CD4-positive, alpha-beta memory T cell (primary cell): ENCODE measurements at regions not wholly inside any gene's neighbourhood (a gene's known extent, or its start where the extent isn't known, plus 50 kb on each side); places are given as distances from the start of the nearest gene placed in this dataset.

ENCODE experiments used
- CTCF ChIA-PET: fragments of 350-600 bp; sonication (Branson Sonifier 250); formaldehyde crosslinking; loops from one replicate; lab custom pipeline; 2021; ENCODE audit warnings: inconsistent platforms; ENCODE audit not compliant: partially characterized antibody; lab: Charles Lee
- POLR2A ChIA-PET: fragments of 350-600 bp; sonication (Branson Sonifier 250); formaldehyde crosslinking; loops from one replicate; lab custom pipeline; 2021; ENCODE audit not compliant: partially characterized antibody; lab: Charles Lee
- DNase-seq, 5 donors: peaks; one replicate each; pipeline versions ENCODE4 v3.0.0 to v3.0.0-alpha.2; 2020 to 2022; ENCODE audit warnings: mixed read lengths in 1 of 5
- H3K27ac ChIP-seq: one replicate; pipeline ENCODE4 v1.7.0; 2013; ENCODE audit warnings: low read depth, low read length
- H3K27me3 ChIP-seq: 2 replicates; pipeline ENCODE4 v1.7.0; 2013; ENCODE audit warnings: mild to moderate bottlenecking, low read length, moderate library complexity; ENCODE audit not compliant: insufficient read depth
- H3K36me3 ChIP-seq: 2 replicates; pipeline ENCODE4 v1.7.0; 2013; ENCODE audit warnings: mild to moderate bottlenecking, low read length, moderate library complexity; ENCODE audit not compliant: insufficient read depth
- H3K4me1 ChIP-seq: 2 replicates; pipeline ENCODE4 v1.7.0; 2013; ENCODE audit warnings: mild to moderate bottlenecking, low read length, moderate library complexity; ENCODE audit not compliant: insufficient read depth
- H3K4me3 ChIP-seq, 2 donors: one replicate each; pipeline ENCODE4 v1.7.0; 2013; ENCODE audit warnings: low read length in 2 of 2, mild to moderate bottlenecking in 1 of 2
- H3K9me3 ChIP-seq, 2 donors: one replicate each; pipeline ENCODE4 v1.7.0; 2013; ENCODE audit warnings: low read length in 2 of 2, control low read depth in 1 of 2; ENCODE audit not compliant: control insufficient read depth in 1 of 2
- H3K27ac Mint-ChIP-seq, 7 donors: one replicate each; pipeline ENCODE4 v1.8.0; 2020 to 2021; ENCODE audit warnings: mixed read lengths in 7 of 7, mild to moderate bottlenecking in 6 of 7, inconsistent platforms in 3 of 7, moderate library complexity in 3 of 7
- H3K27me3 Mint-ChIP-seq, 2 donors: one replicate each; pipeline ENCODE4 v1.8.0; 2020 to 2021; ENCODE audit warnings: mixed read lengths in 2 of 2
- H3K36me3 Mint-ChIP-seq, 2 donors: one replicate each; pipeline ENCODE4 v1.8.0; 2020 to 2021; ENCODE audit warnings: mixed read lengths in 2 of 2, inconsistent platforms in 1 of 2, mild to moderate bottlenecking in 1 of 2
- H3K4me1 Mint-ChIP-seq, 4 donors: one replicate each; pipeline ENCODE4 v1.8.0; 2020 to 2021; ENCODE audit warnings: mixed read lengths in 4 of 4, mild to moderate bottlenecking in 1 of 4
- H3K4me3 Mint-ChIP-seq, 8 donors: one replicate each; pipeline ENCODE4 v1.8.0; 2020 to 2021; ENCODE audit warnings: mixed read lengths in 8 of 8, mild to moderate bottlenecking in 7 of 8, moderate library complexity in 6 of 8, inconsistent platforms in 3 of 8
- H3K9me3 Mint-ChIP-seq, 8 donors: one replicate each; pipeline ENCODE4 v1.8.0; 2020 to 2021; ENCODE audit warnings: mixed read lengths in 8 of 8, mild to moderate bottlenecking in 5 of 8, inconsistent platforms in 3 of 8, moderate library complexity in 1 of 8
- intact Hi-C: fragments of 100-400 bp; cut with micrococcal nuclease; formaldehyde crosslinking; loops from one replicate; pipeline ENCODE4 v1.15.1; 2023

- H3K4me1 ChIP-seq = no peaks in the 10 kb centered on the region
- Mint-ChIP-seq H3K4me3 (no peak overlapping the region), H3K27me3 (no peaks in the 10 kb centered on the region), H3K27ac (no peak overlapping the region), H3K4me1 (peaks cover 6 to 13% (median 6%) of the 10 kb centered on the region in 4 donors), H3K36me3 (no peaks in the 10 kb centered on the region), H3K9me3 (peaks cover 0 to under 1% (median 0%) of the 10 kb centered on the region in 8 donors)
- no peaks in the 10 kb centered on the region for H3K36me3 ChIP-seq
- intact Hi-C loops = no loop called here
- CTCF ChIA-PET = interaction anchor here (1.7 kb wide), 1 partner anchor 15 kb away, joined by 5 read pairs; no protein-coding TSS in a partner anchor
- H3K4me3 ChIP-seq = no peak overlapping the region
- POLR2A ChIA-PET = no interaction called here
- no peak overlapping the region for H3K27ac ChIP-seq
- no peaks in the 10 kb centered on the region for H3K9me3 ChIP-seq
- no peaks in the 10 kb centered on the region for H3K27me3 ChIP-seq
- DNase-seq = no peak
These were observed 156.6 kb upstream of the RAB4A start for GRCh38 chr1:229114315-229114714.

GRCh38 chr1:229114850-229115365 lies 156.0 kb upstream of the RAB4A start:
- no peaks in the 10 kb centered on the region for H3K36me3 ChIP-seq
- ChIA-PET POLR2A (no interaction called here), CTCF (interaction anchor here (1.7 kb wide), 1 partner anchor 14 kb away, joined by 5 read pairs; no protein-coding TSS in a partner anchor)
- intact Hi-C loops = no loop called here
- peaks cover 0 to 3% (median 0%) of the 10 kb centered on the region in 8 donors for H3K9me3 Mint-ChIP-seq
- H3K27ac ChIP-seq = no peak overlapping the region
- no peak overlapping the region for H3K4me3 Mint-ChIP-seq
- H3K4me1 Mint-ChIP-seq = peaks cover 6 to 13% (median 8%) of the 10 kb centered on the region in 4 donors
- H3K4me3 ChIP-seq = no peak overlapping the region
- H3K27ac Mint-ChIP-seq = no peak overlapping the region
- DNase-seq = no peak
- no peaks in the 10 kb centered on the region for H3K27me3 ChIP-seq
- no peaks in the 10 kb centered on the region for H3K27me3 Mint-ChIP-seq
- no peaks in the 10 kb centered on the region for H3K36me3 Mint-ChIP-seq
- no peaks in the 10 kb centered on the region for H3K9me3 ChIP-seq
- H3K4me1 ChIP-seq = no peaks in the 10 kb centered on the region

GRCh38 chr1:229116114-229116513 lies 154.8 kb upstream of the RAB4A start:
- ChIA-PET CTCF (interaction anchor here (0.8 kb wide), 1 partner anchor 14 kb away, joined by 4 read pairs; no protein-coding TSS in a partner anchor), POLR2A (no interaction called here)
- Histone ChIP-seq H3K36me3 (no peaks in the 10 kb centered on the region), H3K27ac (no peak overlapping the region), H3K4me3 (no peak overlapping the region), H3K27me3 (no peaks in the 10 kb centered on the region), H3K4me1 (no peaks in the 10 kb centered on the region), H3K9me3 (no peaks in the 10 kb centered on the region)
- peaks cover 6 to 18% (median 8%) of the 10 kb centered on the region in 4 donors for H3K4me1 Mint-ChIP-seq
- no peaks in the 10 kb centered on the region for H3K36me3 Mint-ChIP-seq
- intact Hi-C loops = no loop called here
- no peaks in the 10 kb centered on the region for H3K27me3 Mint-ChIP-seq
- H3K9me3 Mint-ChIP-seq = peaks cover 0 to 3% (median 0%) of the 10 kb centered on the region in 8 donors
- H3K27ac Mint-ChIP-seq = no peak overlapping the region
- no peak overlapping the region for H3K4me3 Mint-ChIP-seq
- DNase-seq = no peak

DNA sequence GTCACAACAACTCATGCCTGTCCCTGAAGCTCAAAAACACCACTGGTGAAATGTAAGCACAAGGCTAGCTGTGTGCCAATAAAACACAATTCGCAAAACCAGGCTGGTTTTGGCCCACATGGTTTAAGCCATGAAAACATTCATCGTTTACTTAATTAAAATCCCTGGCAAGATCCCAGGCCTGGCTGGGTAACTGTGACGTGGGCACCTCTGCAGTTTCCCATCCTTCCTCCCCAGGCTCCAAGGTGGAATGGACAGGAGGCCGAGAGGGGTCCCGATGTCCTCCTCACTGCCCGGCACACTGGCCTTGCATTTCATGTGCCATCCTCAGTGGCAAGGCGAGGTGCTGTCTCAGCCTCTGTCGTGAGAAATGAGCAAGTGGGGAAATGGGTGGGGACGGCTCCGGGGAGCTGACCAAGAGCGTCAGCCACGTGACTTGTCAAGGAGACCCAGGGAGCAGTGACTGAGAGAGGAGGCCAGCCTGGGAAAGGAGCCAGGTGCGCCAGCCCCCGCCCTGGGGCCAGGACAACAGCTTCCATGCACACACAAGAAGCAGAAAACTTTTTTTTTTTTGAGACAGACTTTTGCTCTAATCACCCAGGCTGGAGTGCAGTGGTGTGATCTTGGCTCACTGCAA lies 153.1 kb upstream of the RAB4A start:
- CTCF ChIA-PET = no interaction called here
- Mint-ChIP-seq H3K27me3 (no peaks in the 10 kb centered on the region), H3K9me3 (peaks cover 0 to 3% (median 0%) of the 10 kb centered on the region in 8 donors), H3K4me3 (no peak overlapping the region), H3K27ac (no peak overlapping the region), H3K4me1 (peaks cover 6 to 15% (median 8%) of the 10 kb centered on the region in 4 donors), H3K36me3 (no peaks in the 10 kb centered on the region)
- no peak for DNase-seq
- Histone ChIP-seq H3K27me3 (no peaks in the 10 kb centered on the region), H3K9me3 (no peaks in the 10 kb centered on the region), H3K27ac (no peak overlapping the region), H3K4me3 (no peak overlapping the region), H3K36me3 (no peaks in the 10 kb centered on the region), H3K4me1 (no peaks in the 10 kb centered on the region)
- POLR2A ChIA-PET = no interaction called here
- intact Hi-C loops = no loop called here

DNA sequence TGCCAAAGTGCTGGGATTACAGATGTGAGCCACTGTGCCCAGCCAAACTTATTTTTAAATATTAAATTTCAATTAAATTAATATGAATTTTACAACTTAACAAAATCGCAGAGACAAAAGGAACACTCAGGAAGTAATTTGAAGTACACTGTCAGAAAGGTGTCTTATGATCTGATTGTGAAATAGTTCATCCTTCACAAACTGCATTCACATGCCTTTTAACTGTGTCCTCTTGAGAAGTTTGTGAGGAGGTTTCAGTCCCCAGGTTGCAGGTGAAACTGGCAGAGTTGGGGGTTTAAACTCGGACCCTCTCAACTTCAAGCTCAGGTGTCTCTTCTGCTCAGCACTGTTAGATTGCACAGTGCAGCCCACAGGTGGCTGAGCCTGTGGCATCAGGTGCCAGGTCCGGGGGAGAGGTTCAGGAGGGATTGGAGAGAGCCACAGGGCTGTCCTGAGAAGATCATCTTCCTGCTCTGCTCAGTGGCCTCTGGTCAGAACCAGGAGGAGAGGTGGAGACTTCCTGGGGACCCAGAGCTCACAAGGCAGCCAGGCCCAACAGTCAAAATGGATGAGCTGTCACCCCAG lies 152.3 kb upstream of the RAB4A start:
- Histone ChIP-seq H3K27me3 (no peaks in the 10 kb centered on the region), H3K4me3 (no peak overlapping the region), H3K4me1 (no peaks in the 10 kb centered on the region), H3K36me3 (no peaks in the 10 kb centered on the region), H3K27ac (no peak overlapping the region), H3K9me3 (no peaks in the 10 kb centered on the region)
- ChIA-PET POLR2A (no interaction called here), CTCF (no interaction called here)
- H3K4me1 Mint-ChIP-seq = peaks cover 6 to 15% (median 8%) of the 10 kb centered on the region in 4 donors
- H3K36me3 Mint-ChIP-seq = no peaks in the 10 kb centered on the region
- peak overlapping the region in 1 of 7 donors; percentile 32 for H3K27ac Mint-ChIP-seq
- H3K9me3 Mint-ChIP-seq = peaks cover 0 to 3% (median 0%) of the 10 kb centered on the region in 8 donors
- no peak overlapping the region for H3K4me3 Mint-ChIP-seq
- DNase-seq = no peak
- intact Hi-C loops = no loop called here
- H3K27me3 Mint-ChIP-seq = no peaks in the 10 kb centered on the region

DNA sequence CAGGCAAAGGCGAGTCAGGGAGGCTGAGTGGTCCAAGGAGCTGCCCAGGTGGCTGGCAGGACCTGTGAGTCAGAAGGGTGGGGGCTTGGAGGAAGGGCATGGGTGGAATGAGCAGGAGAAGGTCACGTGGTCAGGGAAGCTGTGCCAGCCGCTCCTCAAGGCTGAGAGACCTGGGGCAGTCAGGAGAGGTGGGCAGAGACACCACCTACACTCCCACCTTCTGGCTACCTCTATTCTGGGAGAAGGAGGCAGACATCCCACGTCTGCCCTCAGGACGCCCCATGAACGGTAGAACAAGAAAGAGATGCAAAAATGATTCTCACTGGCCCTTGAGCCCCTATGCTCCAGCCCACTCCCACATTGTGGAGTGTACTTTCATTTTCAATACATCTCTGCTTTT lies 151.8 kb upstream of the RAB4A start:
- no peak overlapping the region for H3K4me3 ChIP-seq
- no peak overlapping the region for H3K27ac ChIP-seq
- peaks cover 0 to 3% (median 0%) of the 10 kb centered on the region in 8 donors for H3K9me3 Mint-ChIP-seq
- no peaks in the 10 kb centered on the region for H3K36me3 ChIP-seq
- ChIA-PET POLR2A (no interaction called here), CTCF (no interaction called here)
- intact Hi-C loops = no loop called here
- no peaks in the 10 kb centered on the region for H3K27me3 Mint-ChIP-seq
- peak overlapping the region in 4 of 7 donors; percentile 14 to 57 (median 26) for H3K27ac Mint-ChIP-seq
- H3K36me3 Mint-ChIP-seq = no peaks in the 10 kb centered on the region
- H3K4me3 Mint-ChIP-seq = no peak overlapping the region
- H3K27me3 ChIP-seq = no peaks in the 10 kb centered on the region
- peaks cover 4 to 14% (median 7%) of the 10 kb centered on the region in 4 donors for H3K4me1 Mint-ChIP-seq
- H3K9me3 ChIP-seq = no peaks in the 10 kb centered on the region
- no peaks in the 10 kb centered on the region for H3K4me1 ChIP-seq
- DNase-seq = no peak

- H3K27ac Mint-ChIP-seq = no peak overlapping the region
- CTCF ChIA-PET = no interaction called here
- POLR2A ChIA-PET = no interaction called here
- Histone ChIP-seq H3K9me3 (no peaks in the 10 kb centered on the region), H3K4me1 (no peaks in the 10 kb centered on the region), H3K27me3 (no peaks in the 10 kb centered on the region), H3K36me3 (no peaks in the 10 kb centered on the region), H3K27ac (no peak overlapping the region), H3K4me3 (no peak overlapping the region)
- no peak for DNase-seq
- no peak overlapping the region for H3K4me3 Mint-ChIP-seq
- H3K9me3 Mint-ChIP-seq = peaks cover 0 to 3% (median 0%) of the 10 kb centered on the region in 8 donors
- intact Hi-C loops = no loop called here
- H3K36me3 Mint-ChIP-seq = no peaks in the 10 kb centered on the region
- H3K4me1 Mint-ChIP-seq = peaks cover 0 to 6% (median 3%) of the 10 kb centered on the region in 4 donors
- no peaks in the 10 kb centered on the region for H3K27me3 Mint-ChIP-seq
These were observed 151.0 kb upstream of the RAB4A start for GRCh38 chr1:229119876-229120275.
